Right atrium auricular region (tissue), 2 donors: ENCODE measurements at regions not wholly inside any gene's neighbourhood (a gene's known extent, or its start where the extent isn't known, plus 50 kb on each side); places are given as distances from the start of the nearest gene placed in this dataset.

ENCODE experiments used
- DNase-seq: peaks from one replicate; pipeline ENCODE4 v3.0.0-alpha.2; 2019; ENCODE audit warnings: low spot score
- H3K27ac ChIP-seq, 2 donors: fragments of 200-600 bp; sonication (generic); 1 replicate in 1 of 2; 2 replicates in 1 of 2; pipeline ENCODE4 v1.5.1; 2016 to 2019
- H3K27me3 ChIP-seq, 2 donors: fragments of 200-600 bp; sonication (generic); one replicate each; pipeline versions ENCODE4 v1.5.1 to v1.6.0; 2017 to 2019
- H3K36me3 ChIP-seq: fragments of 200-600 bp; sonication (generic); one replicate; pipeline ENCODE4 v1.5.1; 2016
- H3K4me1 ChIP-seq, 2 donors: fragments of 200-600 bp; sonication (generic); one replicate each; pipeline versions ENCODE4 v1.5.1 to v1.6.0; 2017 to 2019
- H3K4me3 ChIP-seq, 2 donors: fragments of 200-600 bp; sonication (generic); 1 replicate in 1 of 2; 2 replicates in 1 of 2; pipeline ENCODE4 v1.5.1; 2017 to 2019; ENCODE audit warnings: mild to moderate bottlenecking in 1 of 2, moderate library complexity in 1 of 2
- H3K9me3 ChIP-seq, 2 donors: fragments of 200-600 bp; sonication (generic); one replicate each; pipeline ENCODE4 v1.5.1; 2019
- TF ChIP-seq, protein P1 (sequence below), 2 donors: fragments of 200-600 bp; sonication (generic); IDR thresholded peaks; one replicate each; pipeline ENCODE4 v1.5.1; 2019; ENCODE audit warnings: antibody characterized with exemption in 2 of 2

DNA sequence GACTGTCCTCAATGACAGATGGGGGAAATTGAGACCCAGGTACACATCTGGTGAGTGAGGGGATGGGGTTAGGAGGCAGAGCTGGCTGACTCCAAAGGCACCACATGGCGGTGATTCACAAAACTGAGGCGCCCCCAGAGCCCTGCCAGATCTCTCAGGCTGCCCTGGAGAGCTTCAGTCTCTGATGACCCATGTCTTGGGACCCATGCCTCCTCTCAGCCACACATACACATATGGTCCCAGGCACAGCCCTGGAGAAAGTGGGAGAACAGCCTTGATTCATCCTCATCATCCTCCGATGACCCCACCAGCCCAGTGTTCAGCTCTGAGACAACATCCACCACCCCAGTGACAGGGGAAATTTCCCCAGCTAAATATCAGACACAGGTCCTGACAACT is 426.0 kb downstream of the RPS24 start:
- H3K9me3 ChIP-seq: no peaks in the 10 kb centered on the region
- DNase-seq: no peak
- no peak overlapping the region for H3K4me3 ChIP-seq
- H3K27me3 ChIP-seq: no peaks in the 10 kb centered on the region
- TF ChIP-seq, protein P1, sequence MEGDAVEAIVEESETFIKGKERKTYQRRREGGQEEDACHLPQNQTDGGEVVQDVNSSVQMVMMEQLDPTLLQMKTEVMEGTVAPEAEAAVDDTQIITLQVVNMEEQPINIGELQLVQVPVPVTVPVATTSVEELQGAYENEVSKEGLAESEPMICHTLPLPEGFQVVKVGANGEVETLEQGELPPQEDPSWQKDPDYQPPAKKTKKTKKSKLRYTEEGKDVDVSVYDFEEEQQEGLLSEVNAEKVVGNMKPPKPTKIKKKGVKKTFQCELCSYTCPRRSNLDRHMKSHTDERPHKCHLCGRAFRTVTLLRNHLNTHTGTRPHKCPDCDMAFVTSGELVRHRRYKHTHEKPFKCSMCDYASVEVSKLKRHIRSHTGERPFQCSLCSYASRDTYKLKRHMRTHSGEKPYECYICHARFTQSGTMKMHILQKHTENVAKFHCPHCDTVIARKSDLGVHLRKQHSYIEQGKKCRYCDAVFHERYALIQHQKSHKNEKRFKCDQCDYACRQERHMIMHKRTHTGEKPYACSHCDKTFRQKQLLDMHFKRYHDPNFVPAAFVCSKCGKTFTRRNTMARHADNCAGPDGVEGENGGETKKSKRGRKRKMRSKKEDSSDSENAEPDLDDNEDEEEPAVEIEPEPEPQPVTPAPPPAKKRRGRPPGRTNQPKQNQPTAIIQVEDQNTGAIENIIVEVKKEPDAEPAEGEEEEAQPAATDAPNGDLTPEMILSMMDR (IDR thresholded peaks at IDR 0.05): no peak
- no peaks in the 10 kb centered on the region for H3K4me1 ChIP-seq
- no peaks in the 10 kb centered on the region for H3K36me3 ChIP-seq
- no peak overlapping the region for H3K27ac ChIP-seq

DNA sequence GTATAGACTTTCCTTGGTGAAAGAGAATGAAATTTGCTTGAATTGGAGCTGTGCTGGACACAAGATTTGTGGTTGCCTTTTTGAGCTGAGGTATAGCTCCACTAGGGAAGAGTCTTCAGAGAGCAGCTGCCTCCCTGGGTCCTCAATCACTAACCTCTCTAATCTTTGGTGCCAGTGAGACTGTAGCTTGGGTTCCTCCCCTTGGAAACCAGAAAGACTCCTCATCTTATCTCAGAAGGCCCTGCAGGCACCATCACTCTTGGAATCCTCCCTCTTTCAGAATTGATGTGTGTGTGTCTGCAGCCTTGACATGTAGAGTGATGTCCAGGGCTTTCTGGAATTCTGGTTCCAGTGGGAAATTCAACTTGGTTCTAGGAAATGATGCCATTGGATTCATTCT is 426.5 kb downstream of the RPS24 start:
- no peaks in the 10 kb centered on the region for H3K36me3 ChIP-seq
- TF ChIP-seq, protein P1 (IDR thresholded peaks at IDR 0.05): no peak
- no peaks in the 10 kb centered on the region for H3K27me3 ChIP-seq
- H3K27ac ChIP-seq: no peak overlapping the region
- no peak overlapping the region for H3K4me3 ChIP-seq
- no peak for DNase-seq
- no peaks in the 10 kb centered on the region for H3K9me3 ChIP-seq
- H3K4me1 ChIP-seq: no peaks in the 10 kb centered on the region

DNA sequence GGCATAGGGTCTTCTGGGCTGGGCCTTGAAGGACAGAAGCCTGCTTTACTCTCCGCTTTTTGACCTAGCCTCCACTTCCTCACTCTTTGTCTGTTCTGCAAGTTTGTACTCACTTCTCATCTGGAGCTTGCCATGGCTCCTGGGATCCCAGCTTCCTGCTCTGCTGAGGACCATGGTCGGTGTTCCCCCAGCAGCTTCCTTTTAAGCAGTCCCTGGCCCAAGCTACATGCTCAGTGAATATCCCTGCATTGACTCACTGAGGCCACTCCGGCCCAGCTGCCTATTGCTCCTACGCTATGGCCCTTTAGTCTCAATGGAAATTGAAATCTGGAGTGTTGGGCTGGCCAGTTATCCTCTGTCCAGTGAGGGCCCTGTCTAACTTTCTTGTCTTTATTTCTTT is 427.7 kb downstream of the RPS24 start:
- no peaks in the 10 kb centered on the region for H3K9me3 ChIP-seq
- no peaks in the 10 kb centered on the region for H3K36me3 ChIP-seq
- no peak overlapping the region for H3K4me3 ChIP-seq
- TF ChIP-seq, protein P1 (IDR thresholded peaks at IDR 0.05): no peak
- H3K4me1 ChIP-seq: no peaks in the 10 kb centered on the region
- no peak for DNase-seq
- no peaks in the 10 kb centered on the region for H3K27me3 ChIP-seq
- no peak overlapping the region for H3K27ac ChIP-seq

DNA sequence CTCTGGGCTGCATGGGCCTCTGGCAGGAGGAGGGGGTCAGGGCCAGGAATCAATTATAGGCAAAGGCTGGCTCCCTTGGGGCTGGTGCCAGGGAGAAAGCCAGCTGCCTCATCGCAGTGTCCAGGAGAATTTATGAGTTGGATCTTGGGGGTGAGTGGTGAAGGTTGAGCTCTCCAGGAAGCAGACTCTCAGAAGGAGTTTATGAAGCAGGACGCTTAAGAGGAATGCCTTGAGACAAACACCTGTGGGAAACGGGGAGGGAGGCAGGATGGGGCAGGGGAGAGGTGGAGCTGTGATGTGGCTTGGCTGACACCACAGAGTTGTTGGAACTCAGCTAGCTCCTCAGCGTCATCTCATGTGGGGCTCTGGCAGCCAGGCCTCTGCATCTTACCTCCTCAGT is 428.5 kb downstream of the RPS24 start:
- Histone ChIP-seq H3K36me3 (no peaks in the 10 kb centered on the region), H3K9me3 (no peaks in the 10 kb centered on the region), H3K27me3 (no peaks in the 10 kb centered on the region), H3K27ac (no peak overlapping the region), H3K4me3 (no peak overlapping the region), H3K4me1 (no peaks in the 10 kb centered on the region)
- DNase-seq: no peak
- TF ChIP-seq, protein P1 (IDR thresholded peaks at IDR 0.05): no peak

DNA sequence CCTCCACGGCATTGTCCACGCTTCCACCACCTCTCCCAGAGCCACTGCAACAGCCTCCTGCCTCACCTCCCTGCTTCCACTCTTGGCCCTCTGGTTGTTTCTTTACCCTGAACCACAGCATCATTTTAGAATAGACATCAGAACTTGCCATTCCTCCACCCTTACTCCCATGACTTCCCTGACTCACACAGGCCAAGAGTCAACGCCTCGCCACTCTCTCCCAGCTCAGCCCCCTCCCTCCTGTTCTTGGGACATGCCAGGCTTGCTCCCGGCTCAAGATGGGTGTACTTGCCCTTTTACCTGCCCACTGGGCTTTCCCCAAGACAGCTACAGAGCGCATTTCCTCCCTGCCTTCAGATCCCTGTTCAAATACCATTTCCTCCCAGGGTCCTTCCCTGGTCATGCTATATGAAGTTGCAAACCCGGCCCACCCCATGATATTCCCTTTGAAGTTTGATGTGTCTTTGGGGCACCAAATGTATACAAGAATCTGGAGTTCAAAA is 429.1 kb downstream of the RPS24 start:
- Histone ChIP-seq H3K4me1 (no peaks in the 10 kb centered on the region), H3K36me3 (no peaks in the 10 kb centered on the region), H3K27me3 (no peaks in the 10 kb centered on the region), H3K4me3 (no peak overlapping the region), H3K9me3 (no peaks in the 10 kb centered on the region), H3K27ac (no peak overlapping the region)
- no peak for DNase-seq
- TF ChIP-seq, protein P1 (IDR thresholded peaks at IDR 0.05): no peak

DNA sequence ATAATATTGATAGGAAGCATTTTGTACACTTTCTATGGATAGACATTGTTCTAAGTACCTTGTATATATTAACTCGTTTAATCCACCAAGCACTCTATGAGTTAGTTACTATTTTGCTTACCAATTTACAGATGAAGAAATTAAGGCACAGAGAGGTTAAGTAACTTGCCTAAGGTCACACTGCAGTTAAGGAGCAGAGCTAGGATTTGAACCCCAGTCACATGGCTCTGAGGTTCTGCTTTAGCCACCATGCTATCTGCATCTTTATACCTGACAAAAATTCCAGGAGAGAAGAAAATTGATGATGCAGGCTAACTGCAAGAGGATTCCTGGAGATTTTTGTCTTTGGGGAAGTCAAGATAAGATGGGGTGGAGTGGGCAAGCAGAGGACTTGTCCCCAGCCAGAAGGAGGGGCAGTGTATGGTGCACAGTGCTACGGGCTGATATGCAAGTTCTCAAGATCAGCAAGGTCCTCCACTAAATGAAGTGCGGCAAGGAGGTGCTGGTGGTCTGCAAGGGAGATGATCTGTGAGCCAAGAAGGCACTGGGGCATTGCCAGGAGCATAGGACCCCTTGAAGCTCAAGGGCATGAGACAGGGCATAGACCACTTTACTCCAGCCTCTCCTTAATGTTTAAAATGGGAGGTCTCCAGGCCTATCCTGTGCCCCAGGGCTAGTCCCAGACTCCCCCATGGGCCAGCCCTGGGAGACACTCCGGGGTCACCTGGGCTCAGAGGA is 430.6 kb downstream of the RPS24 start:
- no peak overlapping the region for H3K4me3 ChIP-seq
- H3K27ac ChIP-seq: no peak overlapping the region
- H3K27me3 ChIP-seq: no peaks in the 10 kb centered on the region
- TF ChIP-seq, protein P1 (IDR thresholded peaks at IDR 0.05): no peak
- no peaks in the 10 kb centered on the region for H3K9me3 ChIP-seq
- no peaks in the 10 kb centered on the region for H3K4me1 ChIP-seq
- no peak for DNase-seq
- H3K36me3 ChIP-seq: no peaks in the 10 kb centered on the region
